D721Med (cell line): ENCODE measurements at regions not wholly inside any gene's neighbourhood (a gene's known extent, or its start where the extent isn't known, plus 50 kb on each side); places are given as distances from the start of the nearest gene placed in this dataset.

ENCODE experiments used
- DNase-seq: peaks from one replicate; pipeline ENCODE4 v3.0.0; 2011; ENCODE audit warnings: low spot score; ENCODE audit not compliant: insufficient read length
- FAIRE-seq: peaks from 2 replicates; lab custom pipeline; 2011; peaks lifted over from hg19 to GRCh38; lab: Jason Lieb, UNC
- CTCF ChIP-seq: IDR thresholded peaks from 2 replicates; pipeline ENCODE4 v1.5.1; 2012; ENCODE audit warnings: mild to moderate bottlenecking, control low read depth; ENCODE audit not compliant: insufficient read depth; ENCODE audit errors: missing control alignments

- DNase-seq (no peak), FAIRE-seq (no peak)
- TF ChIP-seq CTCF: no peak
Observed at GRCh38 chr3:29195056-29195455, 85.8 kb upstream of the RBMS3 start.

GRCh38 chr3:29201604-29202003, 79.3 kb upstream of the RBMS3 start:
- DNase-seq (no peak), FAIRE-seq (no peak)
- TF ChIP-seq CTCF: no peak

- FAIRE-seq (no peak), DNase-seq (no peak)
- TF ChIP-seq CTCF: no peak
Observed at GRCh38 chr3:29202378-29202777, 78.5 kb upstream of the RBMS3 start.

- no peak for DNase-seq
- no peak for FAIRE-seq
- no peak for TF ChIP-seq CTCF
Observed at GRCh38 chr3:29203851-29204250, 77.0 kb upstream of the RBMS3 start.

- no peak for DNase-seq
- no peak for TF ChIP-seq CTCF
- FAIRE-seq: peak; percentile 11
Observed at GRCh38 chr3:29207427-29207826, 73.4 kb upstream of the RBMS3 start.

GRCh38 chr3:29212789-29213433, 68.0 kb upstream of the RBMS3 start:
- no peak for DNase-seq
- no peak for TF ChIP-seq CTCF
- no peak for FAIRE-seq

- no peak for TF ChIP-seq CTCF
- no peak for DNase-seq
- FAIRE-seq: no peak
Observed at GRCh38 chr3:29214009-29214658, 66.7 kb upstream of the RBMS3 start.
